Left ventricle myocardium superior (tissue), 1 donor: ENCODE measurements at regions not wholly inside any gene's neighbourhood (a gene's known extent, or its start where the extent isn't known, plus 50 kb on each side); places are given as distances from the start of the nearest gene placed in this dataset.

Experiments used
- ATAC-seq: fragments of 200-7000 bp; cut with Tn5 transposase; one replicate; pipeline ENCODE4 v1.9.1; 2020; ENCODE audit warnings: mild to moderate bottlenecking, moderate library complexity
- DNase-seq: peaks from one replicate; pipeline ENCODE4 v3.0.0-alpha.2; 2020
- intact Hi-C: fragments of 100-400 bp; cut with micrococcal nuclease; formaldehyde crosslinking; loops from one replicate; pipeline ENCODE4 v1.11.0; 2022
- donor health status: DM: no; HTN: yes; CAD: no; lungs with severe emphysema.

DNA sequence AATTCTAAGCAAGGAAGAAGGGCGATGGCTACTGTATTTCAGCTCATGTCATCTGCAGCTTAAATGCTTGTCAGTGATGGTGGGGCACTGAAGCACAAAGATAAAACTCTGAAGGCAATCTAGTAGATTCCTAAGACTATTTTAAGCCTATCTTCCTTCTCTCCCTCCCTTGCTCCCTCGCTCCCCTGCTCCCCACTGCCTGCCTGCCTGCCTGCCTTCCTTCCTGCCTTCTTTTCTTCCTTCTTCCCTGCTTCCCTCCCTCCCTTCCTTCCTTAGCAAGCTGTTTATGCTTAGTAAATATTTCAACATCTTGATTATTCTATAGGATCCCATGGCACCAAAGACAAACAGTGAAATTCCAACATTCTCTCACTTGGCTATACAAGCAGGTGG is 99.6 kb downstream of the OXSM start:
- intact Hi-C loops = no loop called here
- DNase-seq = no peak
- no peak for ATAC-seq

DNA sequence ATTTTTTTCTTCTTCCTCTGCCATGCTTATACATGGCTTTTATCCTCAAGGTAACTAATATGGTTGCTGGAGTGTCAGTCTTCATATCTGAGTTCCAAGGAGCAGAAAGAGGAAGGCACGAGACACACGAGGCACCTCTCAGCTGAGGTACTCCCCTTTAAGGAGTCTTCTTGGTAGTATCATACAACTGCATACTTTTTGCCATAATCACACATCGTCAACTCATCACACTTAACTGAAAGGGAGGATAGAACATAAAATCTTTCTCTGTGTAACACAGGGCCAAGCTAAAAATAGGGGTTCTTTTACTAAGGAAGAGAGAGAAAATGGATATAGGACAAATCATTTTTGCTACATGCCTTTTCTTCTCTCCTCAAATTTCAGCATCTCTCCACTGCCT is 104.2 kb downstream of the OXSM start:
- DNase-seq (no peak), ATAC-seq (no peak)
- intact Hi-C loops = no loop called here

DNA sequence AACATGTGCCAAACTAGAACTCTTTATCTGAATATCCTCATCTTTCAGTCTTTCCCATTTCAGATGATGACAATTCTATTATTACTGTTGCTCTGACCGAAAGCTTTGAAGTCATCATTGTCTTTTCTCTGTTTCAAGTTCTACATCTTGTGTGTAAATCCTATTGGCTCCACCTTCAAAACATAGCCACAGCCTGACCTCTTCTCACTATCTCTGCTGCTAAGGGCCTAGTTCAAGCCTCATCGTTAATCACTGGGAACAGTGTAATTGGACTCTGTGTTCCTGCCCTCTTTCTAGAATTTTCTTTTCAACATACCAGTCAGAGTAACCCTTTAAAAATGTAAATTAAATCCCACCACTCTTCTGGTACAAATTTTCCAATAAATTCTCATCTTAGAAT is 105.1 kb downstream of the OXSM start:
- intact Hi-C loops = no loop called here
- ATAC-seq (no peak), DNase-seq (no peak)

DNA sequence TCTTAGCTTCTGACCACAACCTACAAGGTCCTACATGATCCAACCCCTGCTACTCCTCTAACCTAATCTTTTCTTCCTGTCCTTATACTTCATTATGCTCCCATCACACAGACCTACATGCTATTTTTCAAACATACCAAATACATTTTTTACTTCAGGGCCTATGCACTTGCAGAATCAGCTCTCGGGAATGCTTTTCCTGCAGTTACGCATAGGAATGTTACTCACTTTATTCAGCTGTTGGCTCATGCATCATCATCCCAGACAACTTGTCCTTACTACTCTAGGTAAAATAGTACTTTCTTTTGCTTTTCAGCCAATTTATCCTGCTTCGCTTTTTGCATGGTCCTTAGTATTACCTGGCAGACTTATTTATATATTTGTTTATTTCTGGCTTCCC is 105.6 kb downstream of the OXSM start:
- ATAC-seq (no peak), DNase-seq (no peak)
- intact Hi-C loops = no loop called here

DNA sequence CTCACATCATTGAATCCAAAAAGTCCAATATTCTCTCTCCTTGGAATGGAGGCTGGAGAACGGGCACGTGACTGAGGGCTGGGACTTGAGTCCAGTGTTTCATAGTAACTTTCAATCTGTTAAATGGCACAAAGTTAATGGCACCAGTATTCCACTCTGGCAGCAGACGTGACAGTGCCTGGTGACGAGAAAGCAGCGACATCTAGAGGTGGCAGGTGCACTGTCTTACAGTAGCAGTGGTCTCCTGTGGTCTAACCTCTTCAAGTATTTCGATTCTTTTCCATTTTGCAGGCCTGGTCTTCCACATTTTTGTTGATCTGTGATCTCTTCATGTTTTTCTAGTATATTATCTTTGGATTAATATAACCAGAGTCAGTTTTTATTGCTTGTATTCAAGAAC is 107.1 kb downstream of the OXSM start:
- intact Hi-C loops = no loop called here
- ATAC-seq (peak; percentile 41), DNase-seq (no peak)

DNA sequence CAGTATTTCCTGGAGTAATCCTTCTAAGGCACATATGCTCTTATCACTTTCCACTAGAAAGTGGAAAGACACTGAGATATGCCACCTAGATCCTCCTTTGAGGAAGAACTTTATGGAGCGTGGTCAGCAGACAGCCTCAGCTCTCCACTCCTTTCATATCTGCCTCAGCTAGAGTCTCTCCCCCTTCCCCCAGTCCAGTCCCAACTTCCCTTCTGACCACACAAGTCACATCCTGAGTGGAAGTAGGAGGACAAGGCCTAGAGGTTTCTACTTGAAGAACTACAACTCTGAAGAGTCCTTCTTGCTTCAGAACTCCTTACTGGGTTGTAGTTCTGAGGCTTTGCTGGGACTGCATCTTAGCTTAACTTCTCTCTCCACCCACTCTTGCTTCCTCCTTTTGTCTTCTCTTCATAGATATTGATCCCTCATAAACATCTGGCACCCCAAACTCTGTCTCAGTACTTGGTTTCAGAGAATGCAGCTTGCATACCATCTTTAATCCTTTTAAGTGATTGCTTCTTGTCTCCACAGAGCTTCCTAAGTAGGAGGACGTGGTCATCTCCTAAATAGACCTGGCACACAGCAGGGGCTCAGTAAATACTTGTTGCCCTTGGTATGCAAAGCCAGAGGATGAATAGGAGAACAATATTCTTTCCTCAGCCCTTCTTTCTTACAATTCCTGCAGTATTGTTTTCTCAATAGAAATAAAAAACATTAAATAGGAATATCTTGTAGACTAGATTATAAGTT is 109.6 kb downstream of the OXSM start:
- intact Hi-C loops = loop anchor here (10.0 kb wide), 1 partner anchor 215 kb away; no protein-coding TSS in a partner anchor
- DNase-seq (no peak), ATAC-seq (no peak)

DNA sequence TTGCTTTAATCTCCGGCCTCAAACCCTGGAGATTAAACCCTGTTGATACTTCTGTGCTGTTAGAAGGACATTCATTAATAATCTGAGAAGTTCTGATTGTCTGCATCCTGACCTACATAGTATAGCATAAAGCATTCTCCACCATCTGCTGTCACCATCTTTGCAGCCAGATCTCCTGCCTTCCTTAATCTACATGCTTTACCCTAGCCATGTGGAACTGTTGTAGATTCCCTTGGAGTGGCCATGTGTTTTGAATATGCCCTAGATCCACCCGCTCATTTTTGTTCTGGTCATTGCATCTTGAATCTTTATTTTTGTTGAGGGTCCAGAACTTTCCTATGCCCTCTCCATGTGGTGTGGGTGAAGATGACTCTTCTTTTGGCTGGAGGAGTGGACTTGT is 110.3 kb downstream of the OXSM start:
- ATAC-seq = no peak
- no peak for DNase-seq
- intact Hi-C loops = loop anchor here (10.0 kb wide), 1 partner anchor 215 kb away; no protein-coding TSS in a partner anchor

DNA sequence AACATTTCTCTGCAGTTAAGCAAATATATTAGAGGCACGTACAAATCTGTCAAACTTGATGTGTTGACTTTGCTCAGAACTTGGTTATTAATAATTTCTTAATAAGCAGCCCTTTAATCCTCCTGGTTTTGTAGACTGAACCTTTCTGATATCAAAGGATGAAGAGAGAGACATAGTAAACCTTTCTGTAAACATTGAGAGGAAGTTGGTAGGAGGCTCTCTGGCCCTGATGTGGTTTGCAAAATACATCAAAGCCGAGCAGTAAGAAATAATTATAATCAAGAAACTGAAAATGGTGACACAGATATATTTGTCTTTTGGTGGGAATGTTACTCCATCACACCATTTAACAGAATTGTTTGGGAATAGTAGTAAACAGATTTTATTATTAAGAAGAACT is 111.9 kb downstream of the OXSM start:
- ATAC-seq (no peak), DNase-seq (no peak)
- intact Hi-C loops = loop anchor here (10.0 kb wide), 1 partner anchor 213 kb away; no protein-coding TSS in a partner anchor

DNA sequence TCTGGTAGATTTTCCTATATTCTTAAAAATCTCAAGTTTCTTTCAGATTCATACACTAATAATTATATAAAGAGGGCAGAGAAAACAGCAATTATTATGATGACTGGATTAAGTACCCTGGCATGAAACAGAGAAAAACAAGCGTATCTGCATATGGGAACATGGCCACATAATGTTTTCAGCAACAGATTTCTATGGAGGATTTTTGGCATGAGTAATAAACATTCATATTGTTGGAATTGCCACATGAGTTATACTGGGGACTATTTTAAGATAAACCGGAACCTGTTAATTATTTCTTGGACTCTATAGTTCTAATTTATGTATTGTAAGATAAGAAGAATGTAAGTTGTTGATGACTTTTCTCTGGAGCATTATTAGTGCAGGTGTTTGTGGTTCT is 112.7 kb downstream of the OXSM start:
- DNase-seq (no peak), ATAC-seq (no peak)
- intact Hi-C loops = loop anchor here (10.0 kb wide), 1 partner anchor 212 kb away; no protein-coding TSS in a partner anchor

DNA sequence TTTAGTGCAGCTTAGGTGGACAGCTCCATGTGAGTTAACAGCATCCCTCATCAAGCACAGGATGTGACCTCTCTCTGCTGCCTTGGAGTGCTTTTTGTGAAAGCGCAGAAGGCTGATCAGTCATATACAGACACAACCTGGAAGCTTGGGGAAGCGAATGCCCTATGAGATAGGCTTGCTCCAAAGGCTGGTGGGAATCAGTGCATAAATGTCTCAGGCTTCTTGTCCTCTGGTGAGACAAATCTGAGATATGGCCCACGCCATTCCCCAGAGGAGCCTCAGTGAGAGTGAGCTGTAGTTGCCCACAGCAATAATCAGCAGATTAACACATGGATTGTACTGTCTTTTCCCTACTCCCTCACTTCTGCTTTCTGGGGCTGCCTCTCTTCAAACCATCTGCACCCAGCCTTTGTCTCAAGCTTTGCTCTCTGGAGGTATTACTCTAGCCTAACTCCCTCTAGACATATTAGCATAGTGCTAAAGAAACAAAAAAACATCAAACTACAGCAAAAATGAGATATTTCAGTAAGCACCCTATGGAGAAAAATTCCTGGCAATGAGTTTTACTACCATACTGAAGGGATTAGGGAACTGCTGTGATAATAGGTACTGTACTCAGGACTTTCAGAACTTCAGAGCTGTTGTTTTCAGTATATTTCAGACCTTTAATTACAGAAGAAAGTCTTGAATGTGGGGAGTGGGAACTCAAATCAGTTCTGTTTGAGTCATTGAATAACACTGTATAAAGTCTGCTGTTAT is 113.7 kb downstream of the OXSM start:
- ATAC-seq = no peak
- no peak for DNase-seq
- intact Hi-C loops = loop anchor here (10.0 kb wide), 1 partner anchor 211 kb away; no protein-coding TSS in a partner anchor

DNA sequence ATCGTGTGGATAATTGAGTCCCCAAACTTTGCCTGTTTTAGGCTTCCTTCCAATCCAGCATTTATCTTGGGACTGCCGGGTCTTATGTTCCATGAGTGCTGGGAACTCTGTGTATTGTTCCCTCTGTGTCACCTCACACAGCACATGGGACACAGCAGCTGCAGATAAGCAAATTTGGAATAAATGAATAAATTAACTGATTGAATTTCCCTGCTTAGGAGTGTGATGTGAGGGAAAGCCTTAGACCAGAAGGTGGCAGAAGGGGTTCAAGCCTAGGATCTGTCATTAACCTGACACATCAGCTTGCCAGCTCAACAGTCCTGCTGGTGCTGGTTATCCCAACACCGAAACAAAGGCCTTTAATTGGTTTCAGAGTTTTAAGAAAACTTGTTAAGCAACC is 114.3 kb downstream of the OXSM start:
- ATAC-seq (peak; percentile 82), DNase-seq (no peak)
- intact Hi-C loops = loop anchor here (10.0 kb wide), 1 partner anchor 211 kb away; no protein-coding TSS in a partner anchor

DNA sequence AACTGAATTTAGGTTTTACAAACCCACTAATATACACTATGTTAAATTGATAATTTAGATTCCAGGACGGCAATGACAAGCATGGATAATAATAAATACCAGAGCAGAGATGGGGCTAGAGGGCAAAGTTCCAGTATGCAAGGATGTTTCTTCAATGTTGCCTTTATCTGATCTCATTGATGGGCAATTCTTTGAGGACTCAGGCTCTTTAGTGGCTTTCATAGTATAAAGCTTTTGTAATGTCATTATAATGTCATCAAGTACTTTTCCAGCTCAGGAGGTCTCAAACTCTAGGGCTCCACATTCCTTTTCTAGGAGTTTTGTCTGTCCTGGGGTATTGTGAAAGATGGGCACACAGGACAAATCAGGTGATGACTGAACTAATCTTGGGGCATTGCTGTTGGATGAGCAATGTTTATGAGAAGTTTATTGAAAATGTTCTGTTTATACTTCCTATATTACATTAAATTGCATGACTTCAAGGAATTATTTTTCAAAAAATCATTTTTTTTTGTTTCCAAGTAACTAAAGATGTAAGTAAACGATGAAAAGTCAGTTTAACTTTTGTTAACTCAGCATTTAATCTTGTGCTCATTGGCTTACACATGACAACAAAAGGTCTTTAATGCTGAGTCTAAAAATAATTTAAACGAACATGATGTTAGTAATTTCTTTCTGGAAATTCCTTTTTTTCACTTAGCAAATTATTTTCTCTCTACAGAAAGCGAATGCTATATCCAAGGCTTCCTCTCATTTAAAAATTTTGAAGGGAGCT is 116.4 kb downstream of the OXSM start:
- no peak for ATAC-seq
- intact Hi-C loops = loop anchor here (5.0 to 10.0 kb wide), 2 partner anchors 208 to 806 kb away; no protein-coding TSS in a partner anchor

DNA sequence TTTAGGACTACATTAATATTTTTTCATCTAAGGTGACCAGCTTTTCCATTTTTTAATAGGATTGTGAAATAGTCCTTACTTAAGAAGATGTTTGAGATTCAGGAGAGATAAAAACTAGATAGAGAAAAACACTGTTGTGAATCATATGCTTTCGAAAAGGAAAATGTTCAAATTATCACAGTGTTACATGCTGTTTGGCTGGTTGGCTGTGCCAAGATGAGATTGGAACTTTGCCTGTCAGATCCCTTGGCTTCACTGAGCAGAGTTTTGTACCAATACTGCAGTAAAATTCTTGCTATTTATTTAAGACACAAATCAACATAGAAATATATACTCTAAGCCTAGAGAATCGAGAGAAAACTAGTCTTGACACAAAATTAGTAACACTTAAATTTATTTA is 117.2 kb downstream of the OXSM start:
- intact Hi-C loops = loop anchor here (5.0 to 10.0 kb wide), 2 partner anchors 208 to 805 kb away; no protein-coding TSS in a partner anchor
- no peak for ATAC-seq
- DNase-seq = no peak

More for the DNA sequence above, 116.4 kb downstream of the OXSM start:
- no peak for DNase-seq

DNA sequence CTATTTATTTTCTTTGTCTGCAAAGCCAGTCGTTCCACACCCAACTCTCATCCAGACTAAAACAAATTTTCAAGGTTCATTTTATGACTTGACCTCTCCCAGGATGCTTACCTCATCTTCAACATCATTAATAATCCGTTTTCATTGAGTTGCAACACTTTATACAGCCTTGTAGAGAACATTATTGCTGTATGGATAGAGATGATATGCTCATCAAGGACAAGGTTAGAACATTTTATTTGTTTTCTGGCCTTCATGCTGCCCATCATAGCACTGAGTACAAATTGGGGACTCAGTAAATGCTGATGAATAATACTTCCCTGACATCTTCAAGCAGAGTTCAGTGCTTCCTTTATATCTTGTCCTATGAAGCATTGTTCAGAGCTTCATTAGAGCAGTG is 120.2 kb downstream of the OXSM start:
- no peak for ATAC-seq
- intact Hi-C loops = no loop called here
- DNase-seq = no peak

DNA sequence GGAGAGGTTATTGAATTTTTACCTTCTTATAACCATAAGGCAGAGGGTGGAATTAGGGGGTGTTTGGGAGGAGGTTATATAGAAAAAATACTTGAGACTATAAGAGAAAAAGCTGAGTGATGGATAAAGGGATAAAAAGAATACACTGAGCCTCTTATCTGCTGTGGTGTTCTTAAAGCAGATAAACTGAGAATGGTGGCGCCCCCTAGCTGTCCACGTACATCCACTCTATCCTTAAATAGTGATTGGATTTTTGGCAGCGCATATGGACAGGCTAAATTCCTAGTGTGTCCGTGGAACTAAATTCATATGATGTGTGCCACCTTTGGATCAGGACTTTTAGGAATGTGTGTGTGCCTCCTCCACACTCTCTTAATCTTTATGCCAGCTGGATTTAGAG is 121.1 kb downstream of the OXSM start:
- intact Hi-C loops = no loop called here
- no peak for ATAC-seq
- no peak for DNase-seq

DNA sequence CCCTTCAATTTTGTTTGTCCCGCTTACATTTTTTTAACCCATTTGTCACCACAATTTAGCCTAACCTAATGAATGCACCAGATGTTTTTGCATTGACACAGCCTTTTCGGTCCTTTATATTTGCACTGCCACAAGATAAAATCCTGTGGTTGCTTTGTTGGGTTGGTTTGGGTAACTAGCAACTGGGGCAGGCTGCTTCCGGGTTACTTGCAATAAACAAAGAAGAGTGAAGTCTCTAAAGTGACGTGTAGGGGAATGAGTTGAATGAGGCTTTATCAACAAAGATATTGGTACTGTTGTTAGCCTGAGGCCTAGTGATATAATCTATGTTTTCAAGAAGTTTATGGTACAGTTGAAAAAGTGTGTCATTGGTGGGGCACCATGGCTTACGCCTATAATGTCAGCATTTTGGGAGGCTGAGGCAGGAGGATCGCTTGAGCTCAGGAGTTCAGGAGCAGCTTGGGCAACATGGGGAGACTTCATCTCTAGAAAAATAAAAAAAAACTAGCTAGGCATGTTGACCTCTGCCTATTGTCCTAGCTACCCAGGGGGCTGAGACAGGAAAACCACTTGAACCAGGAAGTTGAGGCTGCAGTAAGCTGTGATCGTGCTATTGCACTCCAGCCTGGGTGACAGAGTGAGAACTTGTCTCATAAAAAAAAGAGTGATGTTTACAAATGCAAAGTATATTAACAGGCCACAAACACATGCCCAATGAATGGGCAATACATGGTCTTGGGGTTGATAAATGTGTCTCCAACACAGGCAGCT is 121.8 kb downstream of the OXSM start:
- ATAC-seq = no peak
- DNase-seq = no peak
- intact Hi-C loops = no loop called here

DNA sequence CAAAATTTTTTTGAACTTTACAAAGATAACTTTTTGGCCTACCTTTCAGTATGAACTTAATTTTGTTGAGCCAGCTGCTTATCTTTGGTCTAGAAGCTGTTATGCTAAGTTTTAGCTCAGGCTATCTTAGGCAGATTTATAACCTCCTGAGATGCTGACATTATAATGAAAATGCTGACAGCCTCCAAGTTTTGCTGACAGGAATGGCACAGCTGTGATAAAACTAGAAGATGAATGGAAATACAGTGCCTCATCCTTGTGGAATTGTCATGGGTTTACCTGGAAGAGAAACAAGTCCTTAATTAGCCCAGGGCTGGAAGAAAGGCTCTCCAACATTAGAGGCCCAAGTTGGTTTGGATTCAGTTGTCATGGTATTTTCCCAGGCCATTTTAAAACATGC is 123.3 kb downstream of the OXSM start:
- ATAC-seq (no peak), DNase-seq (no peak)
- intact Hi-C loops = no loop called here

DNA sequence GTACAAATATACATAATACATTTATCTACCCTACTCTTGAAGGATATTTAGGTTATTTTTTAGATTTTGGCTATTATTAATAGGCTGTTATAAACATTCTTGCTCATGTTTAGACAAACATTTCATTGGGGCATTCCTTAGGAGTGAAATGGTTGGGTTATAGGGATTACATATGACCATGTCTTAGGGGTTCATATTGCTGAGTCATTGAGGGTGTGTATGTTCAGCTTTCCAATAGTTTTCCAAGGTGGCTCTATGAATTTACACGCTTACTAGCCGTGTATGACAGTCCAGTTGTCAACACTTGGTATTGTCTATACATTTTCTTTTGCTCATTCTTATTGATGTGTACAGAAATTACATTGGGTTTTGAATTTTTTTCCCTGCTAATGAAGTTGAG is 125.8 kb downstream of the OXSM start:
- intact Hi-C loops = no loop called here
- ATAC-seq = no peak
- DNase-seq = no peak

DNA sequence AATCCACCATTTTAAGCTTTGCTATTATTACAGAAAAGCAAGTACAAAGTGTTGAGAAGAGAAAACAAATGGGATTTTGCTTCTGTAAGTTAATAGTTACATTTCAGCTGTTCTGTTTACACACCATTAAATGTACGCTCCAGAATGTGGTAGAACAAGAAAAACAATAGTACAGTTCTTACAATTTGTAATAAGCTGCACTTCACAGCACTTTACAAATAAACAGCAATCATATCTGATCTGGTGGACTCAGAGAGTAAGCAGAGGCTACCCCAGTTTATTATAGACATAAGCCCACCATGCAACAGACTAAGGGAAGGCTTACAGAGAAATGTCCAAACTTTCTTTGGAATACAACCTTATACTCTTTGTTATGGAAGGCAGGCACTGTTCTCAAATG is 126.4 kb downstream of the OXSM start:
- intact Hi-C loops = no loop called here
- ATAC-seq = no peak
- no peak for DNase-seq
